ENCODE measurements at regions not wholly inside any gene's neighbourhood (a gene's known extent, or its start where the extent isn't known, plus 50 kb on each side); places are given as distances from the start of the nearest gene placed in this dataset.

DNA sequence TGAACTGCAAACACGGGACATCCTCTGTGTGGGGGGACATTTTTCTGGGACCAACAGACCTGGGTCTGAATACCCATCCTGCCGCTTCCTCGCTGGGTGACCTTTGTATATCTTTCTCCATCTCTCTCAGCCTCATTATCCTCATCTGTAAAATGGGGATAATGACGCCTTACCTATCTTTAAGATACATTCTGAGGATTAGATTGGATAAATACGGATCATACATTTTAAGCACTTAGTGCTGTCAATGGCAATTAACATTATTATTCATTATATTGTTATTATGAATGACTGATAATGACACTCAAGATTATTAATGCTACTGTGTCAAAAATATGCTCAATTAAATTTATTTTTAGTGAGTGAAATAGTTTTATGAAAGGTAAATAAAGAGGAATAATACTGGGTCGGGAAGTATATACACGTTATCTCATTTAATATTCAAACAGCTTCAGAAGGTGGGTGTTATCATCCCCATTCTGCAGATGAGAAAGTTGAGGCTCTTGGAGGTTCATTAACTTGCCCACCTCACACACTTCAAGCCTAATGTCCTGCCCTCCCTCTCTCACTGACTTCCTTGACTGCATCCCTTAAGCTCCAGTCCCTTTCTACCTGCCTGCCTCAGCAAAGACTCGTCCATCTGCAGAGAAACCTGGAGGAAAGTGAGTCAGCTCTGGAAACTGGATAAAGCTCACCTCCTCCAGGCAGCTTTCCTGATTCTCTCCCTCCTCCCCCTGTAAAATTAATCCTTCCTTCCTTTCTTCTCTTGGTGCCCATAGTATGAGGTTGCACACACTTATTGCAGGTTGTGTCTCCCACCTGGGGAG, 120.7 kb upstream of the JUN start:
- no peak for TF ChIP-seq YY1 (IDR thresholded peaks at IDR 0.05; ENCODE audit: low read depth)
- no peak for TF ChIP-seq CEBPB (IDR thresholded peaks at IDR 0.05)
- TF ChIP-seq EGR1 (IDR thresholded peaks at IDR 0.05): no peak
- no peak for TF ChIP-seq TEAD4 (IDR thresholded peaks at IDR 0.05)
- no peak for TF ChIP-seq USF1 (IDR thresholded peaks at IDR 0.05)
- no peak for TF ChIP-seq RAD21 (IDR thresholded peaks at IDR 0.05; ENCODE audit: low read depth)
- no peak for TF ChIP-seq CREB1 (IDR thresholded peaks at IDR 0.05; ENCODE audit: low read depth)
- TF ChIP-seq, protein P1, sequence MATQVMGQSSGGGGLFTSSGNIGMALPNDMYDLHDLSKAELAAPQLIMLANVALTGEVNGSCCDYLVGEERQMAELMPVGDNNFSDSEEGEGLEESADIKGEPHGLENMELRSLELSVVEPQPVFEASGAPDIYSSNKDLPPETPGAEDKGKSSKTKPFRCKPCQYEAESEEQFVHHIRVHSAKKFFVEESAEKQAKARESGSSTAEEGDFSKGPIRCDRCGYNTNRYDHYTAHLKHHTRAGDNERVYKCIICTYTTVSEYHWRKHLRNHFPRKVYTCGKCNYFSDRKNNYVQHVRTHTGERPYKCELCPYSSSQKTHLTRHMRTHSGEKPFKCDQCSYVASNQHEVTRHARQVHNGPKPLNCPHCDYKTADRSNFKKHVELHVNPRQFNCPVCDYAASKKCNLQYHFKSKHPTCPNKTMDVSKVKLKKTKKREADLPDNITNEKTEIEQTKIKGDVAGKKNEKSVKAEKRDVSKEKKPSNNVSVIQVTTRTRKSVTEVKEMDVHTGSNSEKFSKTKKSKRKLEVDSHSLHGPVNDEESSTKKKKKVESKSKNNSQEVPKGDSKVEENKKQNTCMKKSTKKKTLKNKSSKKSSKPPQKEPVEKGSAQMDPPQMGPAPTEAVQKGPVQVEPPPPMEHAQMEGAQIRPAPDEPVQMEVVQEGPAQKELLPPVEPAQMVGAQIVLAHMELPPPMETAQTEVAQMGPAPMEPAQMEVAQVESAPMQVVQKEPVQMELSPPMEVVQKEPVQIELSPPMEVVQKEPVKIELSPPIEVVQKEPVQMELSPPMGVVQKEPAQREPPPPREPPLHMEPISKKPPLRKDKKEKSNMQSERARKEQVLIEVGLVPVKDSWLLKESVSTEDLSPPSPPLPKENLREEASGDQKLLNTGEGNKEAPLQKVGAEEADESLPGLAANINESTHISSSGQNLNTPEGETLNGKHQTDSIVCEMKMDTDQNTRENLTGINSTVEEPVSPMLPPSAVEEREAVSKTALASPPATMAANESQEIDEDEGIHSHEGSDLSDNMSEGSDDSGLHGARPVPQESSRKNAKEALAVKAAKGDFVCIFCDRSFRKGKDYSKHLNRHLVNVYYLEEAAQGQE (IDR thresholded peaks at IDR 0.05; ENCODE audit: low read depth): no peak
- no peak for TF ChIP-seq TCF12 (IDR thresholded peaks at IDR 0.05; ENCODE audit: low read depth)
- no peak for TF ChIP-seq FOXM1 (IDR thresholded peaks at IDR 0.05; ENCODE audit: borderline replicate concordance, low read depth)
- no peak for TF ChIP-seq NFIC (IDR thresholded peaks at IDR 0.05)
- TF ChIP-seq MAX (IDR thresholded peaks at IDR 0.05): no peak
- no peak for TF ChIP-seq TAF1 (IDR thresholded peaks at IDR 0.05; ENCODE audit: low read depth)
- TF ChIP-seq EP300 (IDR thresholded peaks at IDR 0.05; ENCODE audit: borderline replicate concordance): no peak
- TF ChIP-seq ZBTB7A (IDR thresholded peaks at IDR 0.05; ENCODE audit: low read depth): no peak

DNA sequence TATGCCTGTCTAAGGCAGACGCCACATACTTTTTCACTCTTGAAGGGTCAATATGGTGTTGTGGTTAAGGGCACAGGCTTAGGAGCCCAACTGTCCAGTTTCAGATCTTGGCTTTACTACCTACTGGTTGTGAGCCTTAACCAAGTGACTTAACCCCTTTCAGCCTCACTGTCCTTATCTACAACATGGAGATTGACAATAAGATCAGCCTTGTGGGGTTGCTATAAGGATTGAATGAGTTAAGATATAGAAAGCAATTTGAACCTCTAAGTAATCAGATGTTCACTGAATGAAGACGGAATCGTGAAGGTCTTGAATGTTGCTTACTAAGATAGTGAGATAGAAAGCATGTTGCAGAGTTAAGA, 121.3 kb upstream of the JUN start:
- TF ChIP-seq, protein P1 (IDR thresholded peaks at IDR 0.05; ENCODE audit: low read depth): no peak
- TF ChIP-seq YY1 (IDR thresholded peaks at IDR 0.05; ENCODE audit: low read depth) (no peak), USF1 (IDR thresholded peaks at IDR 0.05) (no peak), CREB1 (IDR thresholded peaks at IDR 0.05; ENCODE audit: low read depth) (no peak), CEBPB (IDR thresholded peaks at IDR 0.05) (no peak), ZBTB7A (IDR thresholded peaks at IDR 0.05; ENCODE audit: low read depth) (no peak), TAF1 (IDR thresholded peaks at IDR 0.05; ENCODE audit: low read depth) (no peak), NFIC (IDR thresholded peaks at IDR 0.05) (no peak), MAX (IDR thresholded peaks at IDR 0.05) (no peak), EGR1 (IDR thresholded peaks at IDR 0.05) (no peak), EP300 (IDR thresholded peaks at IDR 0.05; ENCODE audit: borderline replicate concordance) (no peak), RAD21 (IDR thresholded peaks at IDR 0.05; ENCODE audit: low read depth) (no peak)

DNA sequence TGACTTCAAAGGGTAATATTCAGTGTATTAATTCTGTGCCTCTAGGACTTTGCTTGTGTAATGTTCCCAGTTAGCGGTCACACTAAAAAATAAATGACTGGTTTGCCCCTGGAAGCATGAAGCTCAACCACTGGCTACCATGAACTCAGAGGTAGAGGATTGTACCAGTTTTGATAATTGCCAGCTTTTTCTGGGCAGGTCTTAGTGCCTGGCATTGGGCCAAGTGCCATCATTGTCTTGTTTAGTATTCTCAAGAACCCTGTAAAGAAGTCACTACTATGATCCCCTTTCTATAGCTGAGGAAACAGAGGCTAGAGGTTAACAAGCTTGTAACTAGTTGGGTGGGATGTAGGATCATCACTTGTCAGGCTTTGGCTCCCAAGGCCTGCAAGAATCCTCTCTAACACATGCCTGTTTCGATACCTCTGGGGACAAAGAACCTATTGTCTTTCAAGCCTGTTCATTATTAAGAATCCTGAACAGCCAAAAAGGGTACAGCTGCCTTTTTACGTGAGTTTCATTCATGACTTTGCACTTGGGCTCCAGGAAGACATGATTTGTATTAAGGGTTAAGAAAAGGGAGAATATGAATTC, 121.9 kb upstream of the JUN start:
- no peak for TF ChIP-seq TCF12 (IDR thresholded peaks at IDR 0.05; ENCODE audit: low read depth)
- TF ChIP-seq NFIC (IDR thresholded peaks at IDR 0.05): peak; percentile 61

GRCh38 chr1:58907398-58907797, 123.6 kb upstream of the JUN start:
- no peak for TF ChIP-seq NFIC (IDR thresholded peaks at IDR 0.05)
- no peak for TF ChIP-seq FOXM1 (IDR thresholded peaks at IDR 0.05; ENCODE audit: borderline replicate concordance, low read depth)
- TF ChIP-seq CREB1 (IDR thresholded peaks at IDR 0.05; ENCODE audit: low read depth): no peak
- no peak for TF ChIP-seq ZBTB7A (IDR thresholded peaks at IDR 0.05; ENCODE audit: low read depth)
- TF ChIP-seq TCF12 (IDR thresholded peaks at IDR 0.05; ENCODE audit: low read depth): no peak
- TF ChIP-seq, protein P1 (IDR thresholded peaks at IDR 0.05; ENCODE audit: low read depth): no peak
- TF ChIP-seq USF1 (IDR thresholded peaks at IDR 0.05): no peak
- no peak for TF ChIP-seq RAD21 (IDR thresholded peaks at IDR 0.05; ENCODE audit: low read depth)
- TF ChIP-seq TEAD4 (IDR thresholded peaks at IDR 0.05): no peak
- TF ChIP-seq EGR1 (IDR thresholded peaks at IDR 0.05): no peak
- no peak for TF ChIP-seq YY1 (IDR thresholded peaks at IDR 0.05; ENCODE audit: low read depth)
- TF ChIP-seq TAF1 (IDR thresholded peaks at IDR 0.05; ENCODE audit: low read depth): no peak
- no peak for TF ChIP-seq MAX (IDR thresholded peaks at IDR 0.05)
- TF ChIP-seq CEBPB (IDR thresholded peaks at IDR 0.05): no peak
- TF ChIP-seq EP300 (IDR thresholded peaks at IDR 0.05; ENCODE audit: borderline replicate concordance): no peak

All from Ishikawa (cell line).